Loucy (cell line): ENCODE measurements at regions not wholly inside any gene's neighbourhood (a gene's known extent, or its start where the extent isn't known, plus 50 kb on each side); places are given as distances from the start of the nearest gene placed in this dataset.

Experiments used
- CTCF ChIP-seq: fragments of 200-600 bp; sonication (generic); conservative IDR thresholded peaks from 2 replicates; pipeline ENCODE4 v1.5.1; 2014; ENCODE audit warnings: mild to moderate bottlenecking, antibody characterized with exemption, low read length
- EZH2phosphoT487 ChIP-seq: fragments of 200-600 bp; IDR thresholded peaks from 2 replicates; pipeline ENCODE4 v1.6.1; 2018; ENCODE audit warnings: antibody characterized with exemption, mild to moderate bottlenecking, moderate library complexity, borderline replicate concordance

DNA sequence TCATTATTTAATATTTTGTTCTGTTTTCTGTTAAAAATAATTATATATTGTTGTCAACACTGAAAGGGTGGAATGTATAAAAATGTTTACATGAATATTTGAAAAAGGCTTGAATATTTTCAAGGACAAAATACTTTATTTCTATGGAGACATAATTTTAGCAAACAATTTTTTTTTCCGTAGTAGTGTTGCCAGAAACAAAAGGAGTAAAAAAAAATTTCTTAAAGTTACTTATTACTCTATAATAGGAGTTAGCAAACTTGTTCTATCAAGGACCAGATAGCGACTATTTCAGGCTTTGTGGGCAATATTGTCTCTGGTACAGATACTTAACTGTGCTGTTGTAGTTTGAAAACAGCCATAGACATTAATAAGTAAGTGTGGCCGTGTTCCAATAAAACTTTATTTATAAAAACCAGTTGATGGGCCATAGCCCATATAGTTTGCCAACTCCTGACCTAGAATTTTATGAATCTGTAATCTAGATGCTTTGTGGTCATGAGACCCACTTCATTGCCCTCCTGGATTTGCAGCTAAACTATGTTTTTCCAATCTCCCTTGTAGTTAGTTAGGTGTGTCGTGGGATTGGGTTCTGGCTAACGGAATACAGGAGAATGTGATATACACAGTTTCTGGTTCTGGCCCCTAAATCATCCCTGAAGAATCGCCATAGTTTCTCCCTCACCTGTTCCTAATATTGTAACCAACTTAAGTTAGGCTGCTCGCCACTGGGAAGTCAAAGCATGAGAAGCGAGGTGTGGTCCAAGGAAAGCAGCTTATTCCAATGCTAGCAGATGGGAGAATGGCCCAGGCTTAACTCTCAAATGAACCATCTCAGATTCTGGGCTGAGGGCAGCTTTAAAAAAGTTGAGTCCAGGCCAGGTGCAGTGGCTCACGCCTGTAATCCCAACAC is 153.6 kb downstream of the ABCA8 start:
- TF ChIP-seq CTCF (no peak), EZH2phosphoT487 (no peak)
